ENCODE measurements at regions not wholly inside any gene's neighbourhood (a gene's known extent, or its start where the extent isn't known, plus 50 kb on each side); places are given as distances from the start of the nearest gene placed in this dataset.

DNA sequence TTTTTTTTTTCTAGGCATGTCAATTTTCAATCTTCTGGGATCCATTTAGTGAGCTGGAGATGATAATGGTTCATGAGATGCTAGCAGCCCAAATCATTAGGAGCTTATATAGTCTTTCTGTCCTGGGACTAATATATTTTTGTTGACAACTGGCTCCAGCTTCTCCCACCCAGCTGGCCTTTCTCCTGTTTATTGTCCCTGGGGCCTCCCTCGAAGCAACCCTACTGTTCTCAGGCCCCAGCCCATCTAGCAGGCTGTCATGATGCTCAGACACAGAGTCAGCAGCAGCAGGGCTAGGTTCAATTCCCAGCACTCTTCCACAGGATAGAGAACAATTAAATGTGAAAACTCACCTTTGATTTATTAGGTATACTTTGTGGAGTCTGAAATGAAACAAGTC lies 127.6 kb upstream of the MID1 start:
- DNase-seq (ENCODE audit: low spot score): no peak

DNA sequence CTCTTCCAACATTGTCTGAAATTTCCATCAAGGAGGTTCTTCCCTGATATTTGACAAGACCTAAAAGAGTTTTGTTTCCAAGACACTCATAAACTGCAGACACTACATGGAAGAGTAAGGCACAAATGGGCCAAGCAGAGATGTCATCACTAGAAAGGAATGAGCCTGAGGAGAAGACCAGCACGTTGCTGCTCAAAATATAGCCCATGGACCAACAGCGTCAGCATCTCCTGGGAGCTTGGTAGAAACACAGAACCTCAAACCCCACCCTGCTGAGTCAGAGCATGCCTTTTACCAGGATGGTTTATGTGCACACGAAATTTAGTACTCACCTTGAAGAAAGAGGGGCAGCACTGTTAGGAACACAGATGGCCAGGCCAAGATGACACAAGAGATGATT lies 128.7 kb upstream of the MID1 start:
- no peak for DNase-seq (ENCODE audit: low spot score)

DNA sequence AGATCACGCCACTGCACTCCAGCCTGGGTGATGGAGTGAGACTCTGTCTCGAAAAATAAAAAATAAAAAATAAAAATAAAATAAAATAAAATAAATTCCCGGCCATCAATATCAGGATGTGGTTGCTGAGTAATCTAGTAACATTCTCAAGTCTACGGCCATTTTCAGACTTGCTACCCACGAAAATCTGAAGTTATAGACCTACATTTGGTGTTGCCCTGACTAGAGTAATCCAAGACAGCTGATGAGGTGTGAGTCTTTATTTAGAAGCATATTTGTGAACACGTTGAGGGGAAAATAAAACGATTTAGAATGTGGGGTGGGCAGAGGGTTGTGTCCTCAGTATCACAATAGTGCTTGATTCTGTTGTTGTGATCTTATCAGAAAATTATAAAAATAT lies 130.2 kb upstream of the MID1 start:
- DNase-seq (ENCODE audit: low spot score): no peak

DNA sequence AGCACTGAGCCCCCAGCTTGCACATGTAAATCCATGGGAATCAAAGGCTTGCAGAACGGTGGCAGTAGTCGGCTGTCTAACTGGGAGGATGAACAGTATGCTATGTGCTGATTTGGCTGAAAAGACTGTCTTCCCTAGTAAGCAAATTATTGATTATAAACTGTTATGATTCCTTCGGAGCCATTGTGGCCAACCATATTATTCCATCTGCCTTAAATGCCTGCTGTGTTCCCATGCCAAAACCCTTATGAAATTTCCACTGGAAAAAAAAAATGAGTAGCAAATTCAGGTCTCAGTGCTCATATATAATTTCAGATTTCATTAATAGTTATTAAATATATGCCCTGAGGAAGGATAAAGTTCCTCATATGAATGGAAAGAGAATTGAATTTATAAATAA lies 132.7 kb upstream of the MID1 start:
- no peak for DNase-seq (ENCODE audit: low spot score)

DNA sequence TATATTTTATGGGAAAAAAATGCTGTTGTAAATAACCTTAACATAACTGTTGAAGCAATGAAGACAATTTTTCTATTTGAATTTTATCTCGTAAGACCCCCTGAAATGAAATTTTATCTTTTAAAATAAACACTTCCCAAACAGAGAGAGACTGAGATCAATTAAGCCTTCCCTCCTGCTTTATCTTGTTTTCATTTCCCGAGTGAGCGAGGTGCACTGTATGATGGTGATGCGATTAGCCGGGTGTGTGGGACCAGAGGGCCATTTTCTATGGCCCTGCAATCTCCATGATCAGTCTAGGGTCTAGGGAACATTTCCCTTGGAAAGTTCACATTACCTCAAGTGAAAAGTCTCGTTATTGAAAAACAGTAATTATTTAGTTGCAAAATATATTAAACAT lies 134.1 kb upstream of the MID1 start:
- no peak for DNase-seq (ENCODE audit: low spot score)

DNA sequence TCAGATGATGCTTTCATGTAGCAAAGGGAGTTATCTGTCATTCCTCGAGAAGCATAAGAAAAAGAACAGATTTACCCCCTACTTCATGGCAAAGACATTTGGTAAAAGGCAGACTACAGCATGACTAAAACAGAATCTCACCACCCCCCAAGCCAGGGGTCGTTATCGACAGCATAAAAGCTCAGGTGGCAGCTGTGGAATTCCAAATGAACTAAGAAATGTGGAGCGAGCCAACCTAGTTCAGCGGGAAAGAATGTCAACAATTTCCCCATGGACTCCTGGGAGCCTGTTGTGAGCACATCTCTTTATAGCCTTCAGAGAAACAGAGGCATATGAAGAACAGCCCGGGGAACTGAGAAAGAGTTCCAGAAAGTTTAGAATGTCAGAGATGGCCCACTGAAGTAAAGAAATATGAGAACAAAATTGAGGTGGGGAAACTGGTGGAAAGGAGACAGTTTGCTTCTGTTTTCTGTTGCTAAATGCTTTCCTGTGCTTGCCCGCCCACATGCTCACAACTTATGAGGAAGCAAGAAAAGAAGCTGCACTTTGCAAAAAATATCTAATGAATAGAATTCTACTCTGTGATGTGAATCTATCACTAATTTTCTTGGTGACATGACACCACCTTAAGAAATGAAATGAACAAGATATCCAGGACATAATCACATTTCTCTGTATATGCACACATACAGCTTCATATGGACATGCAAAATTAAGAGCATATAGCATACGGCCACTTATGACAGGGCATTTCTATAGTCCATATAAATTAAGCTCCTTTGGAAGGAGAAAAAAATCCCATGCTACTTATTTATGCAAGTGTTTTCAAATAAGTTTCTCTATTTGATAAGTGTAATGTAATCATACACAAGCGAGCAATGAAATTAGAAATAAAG lies 135.3 kb upstream of the MID1 start:
- DNase-seq (ENCODE audit: low spot score): no peak

DNA sequence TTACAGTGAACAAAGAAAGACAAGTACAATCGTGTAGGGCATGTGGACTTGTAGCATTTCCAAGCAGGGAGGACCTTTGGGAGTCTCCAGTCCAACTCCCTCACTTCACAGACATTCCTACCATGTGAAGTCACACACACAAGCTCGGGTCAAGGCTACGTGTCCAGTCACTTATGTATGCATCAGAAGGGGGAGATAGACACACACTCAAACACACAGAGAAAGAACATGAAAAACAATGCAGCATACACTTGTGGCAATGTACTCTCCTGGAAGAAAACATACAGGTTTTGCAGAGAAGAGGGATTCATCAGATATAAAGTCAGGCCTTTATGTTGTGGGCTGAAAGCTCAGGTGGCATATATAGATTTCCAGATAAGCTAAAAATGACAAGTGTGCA lies 136.1 kb upstream of the MID1 start:
- no peak for DNase-seq (ENCODE audit: low spot score)

DNA sequence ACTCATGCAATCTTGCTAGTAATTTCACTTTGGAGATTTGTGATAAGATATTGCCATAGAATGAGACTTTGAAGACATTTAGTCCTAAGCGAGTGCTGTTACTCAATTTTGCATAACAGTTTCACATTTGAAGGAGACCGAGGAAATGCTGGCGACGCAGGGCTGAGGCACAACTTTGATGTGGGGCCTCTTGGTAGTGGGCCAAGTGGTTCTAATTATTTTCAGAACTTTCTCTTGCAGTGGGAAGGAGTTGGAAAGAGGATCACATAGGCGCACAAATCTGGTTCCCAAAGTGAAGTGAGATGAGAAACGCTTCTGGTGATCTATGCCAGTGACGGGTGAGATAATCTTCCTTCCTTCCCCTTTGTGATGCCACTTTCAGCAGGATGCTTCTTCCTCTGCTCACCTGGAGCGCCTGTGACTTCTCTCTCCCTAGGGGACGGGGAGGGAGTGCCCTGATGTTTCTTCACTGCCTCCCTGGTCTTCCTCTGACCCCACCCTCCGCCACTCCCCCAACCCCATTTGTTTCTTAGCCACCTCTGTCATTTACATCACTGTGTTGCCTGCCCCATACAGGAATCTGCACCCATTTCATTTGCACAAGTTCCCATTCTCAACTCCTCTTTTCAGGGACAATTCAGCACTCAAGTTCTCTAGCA lies 138.9 kb upstream of the MID1 start:
- DNase-seq (ENCODE audit: low spot score): no peak

DNA sequence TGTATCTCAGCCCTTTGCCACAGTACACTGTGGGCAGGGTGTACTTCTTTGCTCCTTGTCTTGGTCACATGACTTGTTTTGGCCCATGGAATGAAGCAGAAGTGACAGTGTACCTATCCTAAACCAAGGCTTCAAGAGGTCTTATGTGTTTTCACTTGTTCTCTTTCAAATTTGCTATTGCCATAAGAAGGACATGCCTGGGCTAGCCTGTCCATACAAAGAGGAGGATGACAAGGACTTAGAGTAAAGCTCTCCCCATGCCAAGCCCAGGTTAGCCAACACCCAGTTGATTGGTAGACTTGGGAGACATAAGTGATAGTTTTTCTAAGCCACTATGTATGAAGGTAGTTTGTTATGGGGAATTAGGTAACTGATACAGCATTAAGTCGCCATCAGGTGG lies 141.1 kb upstream of the MID1 start:
- DNase-seq (ENCODE audit: low spot score): no peak

DNA sequence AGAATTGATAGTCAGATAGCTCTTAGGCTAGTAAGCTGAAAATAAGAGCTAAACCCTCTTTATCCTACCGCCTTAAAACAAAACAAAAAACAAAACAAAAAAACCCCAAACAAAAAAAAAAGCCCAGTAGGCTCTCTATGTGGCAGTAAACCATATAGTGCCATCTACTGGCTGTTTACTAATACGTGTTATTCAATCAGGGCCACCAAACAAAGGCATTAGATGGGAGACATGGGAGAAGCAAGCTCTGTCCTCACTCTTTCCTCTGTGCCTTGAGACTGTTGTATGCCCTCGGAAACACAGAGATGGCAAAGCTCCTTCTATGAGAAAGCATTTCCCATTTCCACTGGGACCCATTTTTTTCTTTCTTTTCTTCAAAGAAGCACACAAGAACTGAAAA lies 148.8 kb upstream of the MID1 start:
- DNase-seq (ENCODE audit: low spot score): peak; percentile 34

DNA sequence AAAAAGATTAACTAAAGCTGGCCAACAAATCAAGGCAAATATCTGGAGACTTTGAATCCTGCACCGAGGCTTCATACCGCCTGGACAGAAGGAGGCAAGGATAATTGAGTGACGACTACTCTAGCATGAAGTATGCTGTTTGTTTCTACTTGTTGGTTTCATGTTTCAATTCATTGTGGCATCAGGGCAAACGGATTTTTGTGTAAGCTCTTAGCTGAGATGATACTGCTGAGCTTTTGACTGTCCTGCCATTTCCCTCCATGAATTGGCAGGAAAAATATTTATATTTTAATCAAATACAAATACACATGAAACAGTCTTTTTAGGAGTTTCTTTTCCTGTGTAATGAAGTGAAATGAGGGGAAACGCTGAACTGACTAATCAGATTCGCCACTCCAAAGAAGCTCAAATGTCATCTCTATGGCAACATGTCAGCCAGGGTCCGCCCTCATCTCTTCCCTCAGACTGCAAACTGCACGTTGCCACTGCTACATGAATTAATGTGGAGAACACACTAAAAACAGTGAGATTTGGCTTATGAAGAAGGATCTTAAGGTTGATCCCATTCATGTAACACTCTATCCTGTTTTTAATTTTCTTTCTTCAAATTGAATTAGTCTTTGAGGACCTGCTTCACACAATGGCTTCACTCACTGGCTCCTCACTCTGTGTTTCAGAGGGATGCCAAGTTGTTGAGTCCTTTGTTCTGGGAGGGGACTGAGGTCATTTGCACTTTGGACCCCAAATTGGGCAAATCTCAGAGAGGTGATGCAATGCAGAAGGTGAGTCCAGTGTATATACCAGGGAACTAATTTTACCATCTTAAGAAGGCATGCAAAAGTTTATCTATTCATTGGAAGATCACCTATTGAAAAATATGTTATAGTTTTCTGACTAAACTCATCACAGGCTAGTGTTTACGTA lies 149.6 kb upstream of the MID1 start:
- no peak for DNase-seq (ENCODE audit: low spot score)

DNA sequence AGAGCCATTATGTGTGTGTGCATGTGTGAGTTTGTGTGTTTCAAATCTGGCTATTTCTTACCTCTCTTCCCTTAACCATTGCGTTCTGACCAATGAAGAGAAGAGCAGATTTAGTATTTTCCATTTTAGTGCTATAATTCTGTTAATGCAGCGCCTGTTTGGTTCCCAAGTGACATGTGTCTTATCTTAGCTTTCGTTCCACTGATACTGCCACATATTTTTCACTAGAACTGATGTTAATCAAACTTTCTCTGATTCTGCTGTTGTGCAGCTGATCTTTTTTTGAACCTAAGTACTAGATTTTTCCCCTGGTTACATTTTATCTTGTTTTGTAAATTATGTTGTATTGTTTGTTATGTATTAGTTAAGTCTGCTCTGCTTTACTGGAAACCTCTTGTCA lies 152.9 kb upstream of the MID1 start:
- no peak for DNase-seq (ENCODE audit: low spot score)

DNA sequence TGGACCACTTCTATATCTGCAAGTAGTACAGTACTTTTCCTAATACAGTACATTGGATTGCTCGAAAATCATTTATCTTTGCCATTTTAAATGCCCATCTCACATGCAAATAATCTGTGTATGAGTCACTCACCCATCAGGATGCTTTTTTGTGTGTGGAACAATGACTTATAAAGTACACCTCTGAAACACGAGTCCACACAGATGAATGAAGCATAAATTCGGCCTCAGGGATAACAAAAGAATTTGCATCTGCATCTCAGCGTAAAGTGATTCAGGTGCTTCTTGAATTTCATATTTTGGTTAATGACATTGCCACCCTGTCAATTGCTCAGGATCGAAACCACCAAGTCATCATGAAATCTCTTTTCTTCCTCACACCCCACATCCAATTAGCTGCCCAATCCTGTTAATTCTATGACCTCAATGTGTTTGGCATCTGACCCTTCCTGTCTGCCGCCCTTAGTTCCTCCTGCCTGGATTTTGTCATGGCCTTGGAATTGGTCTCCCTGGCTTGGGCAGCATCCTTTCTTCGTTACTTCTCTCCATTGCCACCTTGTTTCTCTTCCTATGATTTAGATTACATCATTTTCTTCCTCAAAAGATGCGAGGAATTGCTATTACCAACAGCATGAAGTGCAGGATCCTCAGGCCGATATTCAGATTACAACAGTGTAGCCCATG lies 161.6 kb upstream of the MID1 start:
- DNase-seq (ENCODE audit: low spot score): no peak

DNA sequence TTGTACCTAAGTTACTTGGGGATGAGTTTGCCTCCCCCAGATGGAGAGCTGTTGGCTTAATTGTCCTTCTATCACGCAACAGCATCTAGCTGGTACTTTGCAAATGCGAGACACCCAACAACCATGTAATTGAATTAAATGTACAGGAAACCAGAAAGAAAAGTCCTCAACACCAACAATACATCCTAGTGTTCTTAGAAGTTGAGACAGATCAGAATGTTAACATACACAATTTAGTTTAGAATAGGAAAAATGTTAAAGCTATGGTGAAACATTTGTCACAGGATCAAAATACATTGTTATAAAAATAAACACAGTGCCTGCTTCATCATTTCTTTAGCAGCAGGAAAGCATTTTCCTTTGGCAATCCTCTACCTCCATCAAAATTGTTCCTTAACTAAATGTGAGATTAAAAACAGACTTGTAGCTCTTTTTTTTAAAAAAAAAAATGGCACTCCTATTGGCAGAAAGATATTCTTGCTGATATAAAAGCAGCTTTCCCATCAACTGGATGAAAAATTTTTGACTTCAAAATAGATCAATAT lies 163.1 kb upstream of the MID1 start:
- no peak for DNase-seq (ENCODE audit: low spot score)

DNA sequence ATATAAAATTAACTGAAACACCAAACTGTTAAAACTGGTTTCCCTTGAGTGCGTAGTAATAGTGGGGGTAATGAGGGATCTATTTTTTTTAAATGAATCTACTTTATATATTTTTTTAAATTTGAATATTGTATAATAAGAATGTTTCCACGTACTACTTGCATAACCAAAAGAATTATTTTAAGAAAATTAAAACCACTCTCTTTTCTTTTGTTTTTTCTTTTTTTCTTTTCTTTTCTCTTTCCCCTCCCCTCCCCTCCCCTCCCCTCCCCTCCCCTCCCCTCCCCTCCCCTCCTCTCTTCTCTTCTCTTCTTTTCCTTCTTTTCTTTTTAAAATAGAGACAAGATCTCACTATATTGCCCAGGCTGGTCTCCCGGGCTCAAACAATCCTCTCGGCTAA lies 166.9 kb upstream of the MID1 start:
- DNase-seq (ENCODE audit: low spot score): no peak

DNA sequence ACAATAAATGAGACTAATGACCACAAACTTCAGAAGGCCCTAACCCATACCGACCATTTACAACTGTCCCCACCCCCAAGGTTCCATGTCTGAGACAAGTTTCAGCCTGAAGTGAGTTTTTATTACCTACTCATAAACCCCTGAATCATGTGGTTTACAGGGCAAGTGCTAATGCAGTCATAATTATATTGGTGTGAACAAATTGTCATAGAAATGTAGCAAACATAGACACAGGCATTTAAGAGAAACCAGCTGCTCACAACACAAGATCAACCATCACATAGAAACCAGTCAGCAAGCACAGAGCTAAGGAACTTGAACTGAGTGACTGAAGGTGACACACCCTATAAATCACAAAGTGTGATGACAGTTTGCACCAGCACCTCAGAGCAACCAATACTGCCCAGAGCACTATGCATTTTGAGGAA lies 173.8 kb upstream of the MID1 start:
- DNase-seq (ENCODE audit: low spot score): no peak

DNA sequence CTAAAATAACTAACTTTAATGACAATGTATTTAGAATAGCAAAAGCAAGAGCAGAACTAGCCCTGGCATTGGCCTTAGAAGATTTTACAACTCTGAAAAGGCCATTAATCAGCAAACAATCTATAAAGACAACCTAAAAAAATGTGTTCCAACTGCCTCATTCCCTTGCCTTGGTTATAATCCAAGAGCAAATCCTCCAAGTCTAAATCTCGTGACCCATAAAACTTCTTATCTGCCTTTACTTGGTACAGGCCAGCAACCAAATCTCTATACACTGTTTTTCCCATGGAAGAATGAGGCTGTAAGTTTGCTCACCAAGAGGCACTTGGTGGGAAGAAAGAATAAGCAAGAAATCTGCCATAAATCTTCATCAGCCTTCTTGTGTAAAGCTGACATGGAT lies 175.3 kb upstream of the MID1 start:
- DNase-seq (ENCODE audit: low spot score): no peak

DNA sequence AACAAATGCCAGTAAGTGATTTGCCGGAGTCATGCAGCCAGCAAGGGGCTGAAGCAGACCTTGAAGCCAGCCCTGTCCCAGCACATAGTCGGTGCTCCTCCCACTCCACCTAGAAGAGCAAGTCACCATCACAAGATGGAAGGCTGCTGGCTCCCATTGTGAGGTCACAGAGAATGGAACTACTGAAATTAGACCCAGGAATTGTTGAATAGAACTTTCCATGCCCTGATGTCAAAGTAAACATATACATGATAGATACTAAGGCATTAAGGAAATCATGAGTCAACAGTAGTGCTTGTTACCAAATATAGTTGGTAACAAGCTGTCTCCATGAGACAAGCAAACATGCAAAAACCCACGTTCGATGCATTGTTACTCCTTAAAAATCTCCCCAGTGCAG lies 177.1 kb upstream of the MID1 start:
- no peak for DNase-seq (ENCODE audit: low spot score)

DNA sequence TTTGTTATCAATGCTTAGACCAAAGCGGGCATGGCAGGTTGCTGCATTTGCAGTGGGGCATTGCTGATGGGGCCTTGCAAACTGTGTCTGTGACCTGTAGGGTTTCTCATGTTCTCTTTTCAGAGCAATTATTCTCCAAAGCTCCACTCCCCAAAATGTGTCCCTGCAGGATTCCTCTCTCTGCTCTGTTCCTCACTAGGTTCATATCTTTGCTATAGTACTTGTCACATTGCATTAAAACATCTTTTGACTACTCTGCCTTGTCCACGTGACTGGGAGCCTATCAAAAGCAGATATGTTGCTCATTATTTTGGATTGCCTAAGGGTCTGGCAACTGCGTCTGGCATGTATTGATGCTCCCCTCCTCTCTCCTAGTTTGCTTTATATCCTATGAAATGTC lies 177.7 kb upstream of the MID1 start:
- DNase-seq (ENCODE audit: low spot score): no peak

DNA sequence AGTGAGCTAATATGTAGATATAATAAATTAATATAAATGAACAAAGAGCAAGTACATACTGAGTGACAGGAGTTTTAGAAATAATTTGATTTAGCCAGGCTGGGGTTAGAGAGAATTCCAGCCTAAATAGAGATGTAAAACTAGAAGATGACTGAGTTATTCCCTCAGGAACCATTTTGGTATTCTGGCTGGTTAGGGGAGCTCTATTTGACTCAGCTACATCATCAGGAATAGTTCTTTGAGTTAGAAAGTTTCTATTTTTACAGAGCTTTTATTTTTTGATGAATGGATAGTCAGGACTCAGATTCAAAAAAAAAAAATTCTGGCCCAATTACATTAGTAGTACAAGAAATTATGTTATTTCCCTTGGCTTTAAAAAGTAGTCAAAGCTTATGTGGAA lies 180.4 kb upstream of the MID1 start:
- no peak for DNase-seq (ENCODE audit: low spot score)

DNA sequence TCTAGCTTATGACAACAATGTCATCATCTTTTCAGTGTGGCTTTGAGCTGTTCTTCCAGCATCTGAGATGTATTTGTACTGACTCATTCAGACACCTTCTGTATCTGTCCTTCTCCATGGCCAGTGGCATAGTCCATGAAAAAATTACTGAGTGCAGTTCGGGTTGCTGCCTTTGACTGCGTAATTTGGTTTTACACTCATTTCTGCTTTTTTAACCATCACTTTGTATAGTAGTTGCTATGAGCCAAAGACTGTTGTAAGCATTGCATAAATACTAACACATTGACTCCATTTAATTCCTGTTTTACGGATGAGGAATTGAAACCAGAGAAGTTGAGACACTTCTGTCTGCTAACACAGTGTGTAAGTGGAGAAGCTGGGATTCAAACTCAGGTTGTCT lies 190.7 kb upstream of the MID1 start:
- DNase-seq (ENCODE audit: low spot score): no peak

DNA sequence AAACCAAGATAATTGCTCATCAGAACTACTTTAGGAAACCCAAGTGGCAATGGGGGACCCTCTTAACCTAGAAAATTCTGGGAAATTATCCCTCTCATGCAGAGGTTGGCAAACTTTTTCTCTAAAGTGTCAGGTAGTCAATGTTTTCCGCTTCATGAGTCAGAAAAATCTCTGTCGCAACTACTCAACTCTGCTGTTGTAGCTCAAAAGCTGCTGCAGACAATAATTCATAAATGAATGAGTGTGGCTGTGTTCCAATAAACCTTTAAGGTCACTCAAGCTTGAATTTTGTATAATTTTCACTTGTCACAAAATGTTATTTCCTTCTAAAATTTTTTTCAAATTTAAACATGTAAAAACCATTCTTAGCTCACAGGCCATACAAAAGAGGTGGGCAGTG lies 193.4 kb upstream of the MID1 start:
- DNase-seq (ENCODE audit: low spot score): no peak
